B cell (primary cell): ENCODE measurements at regions not wholly inside any gene's neighbourhood (a gene's known extent, or its start where the extent isn't known, plus 50 kb on each side); places are given as distances from the start of the nearest gene placed in this dataset.

ENCODE experiments used
- ATAC-seq: fragments of 200-7000 bp; cut with Tn5 transposase; one replicate; pipeline ENCODE4 v1.10.0; 2021; ENCODE audit warnings: low read depth, mild to moderate bottlenecking, moderate number of reproducible peaks, moderate library complexity
- CTCF ChIA-PET: fragments of 350-600 bp; sonication (Branson Sonifier 250); formaldehyde crosslinking; loops from one replicate; lab custom pipeline; 2021; ENCODE audit warnings: antibody characterized with exemption, inconsistent platforms; lab: Charles Lee
- POLR2A ChIA-PET: fragments of 350-600 bp; sonication (Branson Sonifier 250); formaldehyde crosslinking; loops from one replicate; lab custom pipeline; 2021; ENCODE audit warnings: antibody characterized with exemption; lab: Charles Lee
- DNase-seq: peaks from one replicate; pipeline ENCODE4 v3.0.0; 2013
- H2AFZ ChIP-seq: 2 replicates; pipeline ENCODE4 v1.6.1; 2012; ENCODE audit warnings: mild to moderate bottlenecking, low read depth, low read length; ENCODE audit not compliant: insufficient read depth, poor library complexity, severe bottlenecking
- H3K27ac ChIP-seq, 2 donors: 1 replicate in 1 of 2; 2 replicates in 1 of 2; pipeline ENCODE4 v1.5.1; 2012 to 2013; ENCODE audit warnings: low read length in 2 of 2, mild to moderate bottlenecking in 2 of 2, moderate library complexity in 1 of 2
- H3K27me3 ChIP-seq, 4 experiments: fragments of 200-600 bp in 1 of 4; sonication (generic) in 1 of 4; replicated peaks in 1 of 4; 1 replicate in 2 of 4; 2 replicates in 2 of 4; pipeline versions ENCODE4 v1.6.1 to v1.7.0; 2013 to 2016; ENCODE audit warnings: low read length in 3 of 4, mild to moderate bottlenecking in 2 of 4, mixed read lengths in 1 of 4, moderate library complexity in 1 of 4; ENCODE audit not compliant: insufficient read depth in 4 of 4, control insufficient read depth in 3 of 4; ENCODE audit errors: control extremely low read depth in 1 of 4
- H3K36me3 ChIP-seq, 2 experiments: replicated peaks in 1 of 2; 1 replicate in 1 of 2; 2 replicates in 1 of 2; pipeline versions ENCODE4 v1.6.1 to v1.7.1; 2013; ENCODE audit warnings: low read length in 1 of 2; ENCODE audit not compliant: insufficient read depth in 2 of 2, control insufficient read depth in 1 of 2; ENCODE audit errors: control extremely low read depth in 1 of 2, extremely low read depth in 1 of 2
- H3K4me1 ChIP-seq, 2 donors: fragments of 200-600 bp in 1 of 2; sonication (generic) in 1 of 2; 1 replicate in 1 of 2; 2 replicates in 1 of 2; pipeline versions ENCODE4 v1.5.1 to v1.6.1; 2013 to 2017; ENCODE audit warnings: low read length in 2 of 2; ENCODE audit not compliant: control insufficient read depth in 2 of 2, insufficient read depth in 2 of 2
- H3K4me2 ChIP-seq: replicated peaks from 2 replicates; pipeline ENCODE3; 2012; ENCODE audit warnings: mild to moderate bottlenecking, low read depth, low read length; ENCODE audit not compliant: poor library complexity, severe bottlenecking
- H3K4me3 ChIP-seq, 5 experiments: fragments of 200-600 bp in 1 of 5; sonication (generic) in 1 of 5; 1 replicate in 3 of 5; 2 replicates in 2 of 5; pipeline versions ENCODE4 v1.5.1 to v1.7.0; 2011 to 2016; ENCODE audit warnings: low read length in 4 of 5, mild to moderate bottlenecking in 4 of 5, low read depth in 2 of 5, control low read depth in 1 of 5, moderate library complexity in 1 of 5; ENCODE audit not compliant: insufficient read depth in 1 of 5; ENCODE audit errors: control extremely low read depth in 1 of 5, extremely low read depth in 1 of 5
- H3K79me2 ChIP-seq: fragments of 200-600 bp; sonication (generic); one replicate; pipeline ENCODE4 v1.6.0; 2016; ENCODE audit warnings: low read length; ENCODE audit not compliant: control insufficient read depth, insufficient read depth
- H3K9ac ChIP-seq: fragments of 200-600 bp; sonication (generic); 2 replicates; pipeline ENCODE4 v1.6.1; 2017; ENCODE audit warnings: mild to moderate bottlenecking, low read length, moderate library complexity
- H3K9me3 ChIP-seq, 3 donors: one replicate each; pipeline versions ENCODE4 v1.6.1 to v1.7.1; 2013; ENCODE audit warnings: low read length in 2 of 3; ENCODE audit not compliant: control insufficient read depth in 2 of 3, insufficient read depth in 1 of 3; ENCODE audit errors: control extremely low read depth in 1 of 3
- H4K20me1 ChIP-seq: 2 replicates; pipeline ENCODE4 v1.6.0; 2012; ENCODE audit warnings: mild to moderate bottlenecking, low read length; ENCODE audit not compliant: insufficient read depth, control insufficient read depth, poor library complexity, severe bottlenecking
- H3K27ac Mint-ChIP-seq: one replicate; pipeline ENCODE4 v1.8.0; 2021; ENCODE audit warnings: mixed read lengths
- H3K27me3 Mint-ChIP-seq: one replicate; pipeline ENCODE4 v1.8.0; 2021; ENCODE audit warnings: mixed read lengths
- H3K4me1 Mint-ChIP-seq: one replicate; pipeline ENCODE4 v1.8.0; 2021; ENCODE audit warnings: mixed read lengths
- H3K4me3 Mint-ChIP-seq: one replicate; pipeline ENCODE4 v1.8.0; 2021; ENCODE audit warnings: mixed read lengths
- H3K9me3 Mint-ChIP-seq: one replicate; pipeline ENCODE4 v1.8.0; 2022; ENCODE audit warnings: mixed read lengths; ENCODE audit not compliant: insufficient read depth
- CTCF ChIP-seq: fragments of 200-600 bp; IDR thresholded peaks from one replicate; pipeline ENCODE4 v1.8.0; 2022; ENCODE audit warnings: antibody characterized with exemption, mild to moderate bottlenecking
- EZH2 ChIP-seq: IDR thresholded peaks from 2 replicates; pipeline ENCODE4 v1.6.1; 2012; ENCODE audit warnings: borderline replicate concordance, low read depth, mild to moderate bottlenecking, moderate library complexity, low read length; ENCODE audit not compliant: insufficient read depth, poor library complexity, severe bottlenecking
- WGBS: methylation state at CpG from one replicate; pipeline ENCODE4 v1.1.5; 2013; ENCODE audit warnings: missing lambda C conversion rate; ENCODE audit not compliant: insufficient coverage; 5-methylcytosine and 5-hydroxymethylcytosine counted together
- intact Hi-C: fragments of 100-400 bp; cut with micrococcal nuclease; formaldehyde crosslinking; loops from one replicate; pipeline ENCODE4 v1.10.0; 2022

DNA sequence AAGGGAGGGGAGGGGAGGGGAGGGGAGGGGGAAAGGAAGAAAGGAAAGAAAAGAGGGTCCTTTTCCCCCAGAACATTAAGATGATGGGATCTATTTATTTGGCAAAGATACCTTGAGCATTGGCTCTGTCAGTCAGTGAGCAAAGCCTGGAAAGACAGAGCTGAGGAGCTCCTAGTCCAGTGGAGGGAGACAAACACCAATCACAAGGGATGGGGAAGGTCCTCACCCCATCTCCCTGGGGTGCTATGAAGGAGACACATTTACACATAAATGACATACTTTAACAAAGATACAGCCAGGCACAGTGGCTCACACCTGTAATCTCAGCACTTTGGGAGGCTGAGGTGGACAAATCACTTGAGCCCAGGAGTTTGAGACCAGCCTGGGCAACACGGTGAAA lies 154.9 kb upstream of the TIAM1 start:
- ChIA-PET POLR2A (no interaction called here), CTCF (interaction anchor here (0.6 to 2.1 kb wide), 2 partner anchors 82 to 127 kb away, joined by 3 to 15 read pairs; no protein-coding TSS in a partner anchor)
- Histone ChIP-seq H3K79me2 (no peaks in the 10 kb centered on the region), H4K20me1 (no peaks in the 10 kb centered on the region), H3K9me3 (no peaks in the 10 kb centered on the region), H3K4me3 (no peak overlapping the region), H3K27ac (no peak overlapping the region), H3K4me2 (no peak overlapping the region), H3K36me3 (no peaks in the 10 kb centered on the region), H3K27me3 (no peaks in the 10 kb centered on the region), H3K4me1 (no peaks in the 10 kb centered on the region), H2AFZ (no peak overlapping the region), H3K9ac (no peak overlapping the region)
- Mint-ChIP-seq H3K27ac (no peak overlapping the region), H3K27me3 (no peaks in the 10 kb centered on the region), H3K4me1 (no peaks in the 10 kb centered on the region), H3K9me3 (no peaks in the 10 kb centered on the region), H3K4me3 (no peak overlapping the region)
- DNase-seq (no peak), ATAC-seq (peak; percentile 39)
- intact Hi-C loops = loop anchor here (2.0 kb wide), 1 partner anchor 82 kb away; no protein-coding TSS in a partner anchor
- TF ChIP-seq EZH2 (no peak), CTCF (no peak)
- whole genome bisulfite sequencing = no CpG with 5 or more reads among the region's 1 CpG

DNA sequence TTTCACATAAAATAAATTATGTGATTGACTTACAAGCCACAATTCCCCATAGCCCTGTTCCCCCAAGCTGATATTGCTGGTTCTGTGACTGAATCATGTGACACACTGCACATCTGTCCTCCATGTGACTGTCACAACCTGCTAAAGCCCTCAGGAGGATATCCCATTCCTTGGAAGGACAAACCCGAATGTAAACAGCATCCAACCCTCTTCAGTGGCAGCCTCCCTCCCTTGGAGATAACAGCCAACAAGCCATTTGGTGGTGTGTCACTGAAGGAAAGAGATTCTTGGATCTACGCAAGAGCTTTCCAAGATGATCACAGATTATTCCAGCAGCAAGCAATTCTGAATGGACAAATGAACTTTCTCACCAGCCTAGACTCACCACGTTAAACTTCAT lies 153.9 kb upstream of the TIAM1 start:
- Histone ChIP-seq H4K20me1 (no peaks in the 10 kb centered on the region), H3K27me3 (no peaks in the 10 kb centered on the region), H3K36me3 (no peaks in the 10 kb centered on the region), H3K4me1 (no peaks in the 10 kb centered on the region), H2AFZ (no peak overlapping the region), H3K27ac (no peak overlapping the region), H3K79me2 (no peaks in the 10 kb centered on the region), H3K9ac (no peak overlapping the region), H3K4me2 (no peak overlapping the region), H3K4me3 (no peak overlapping the region), H3K9me3 (no peaks in the 10 kb centered on the region)
- no peak for DNase-seq
- ChIA-PET POLR2A (no interaction called here), CTCF (interaction anchor here (0.5 to 2.1 kb wide), 2 partner anchors 83 to 88 kb away, joined by 3 to 15 read pairs; no protein-coding TSS in a partner anchor)
- Mint-ChIP-seq H3K27me3 (no peaks in the 10 kb centered on the region), H3K27ac (no peak overlapping the region), H3K4me3 (no peak overlapping the region), H3K4me1 (no peaks in the 10 kb centered on the region), H3K9me3 (no peaks in the 10 kb centered on the region)
- no peak for ATAC-seq
- TF ChIP-seq CTCF (no peak), EZH2 (no peak)
- intact Hi-C loops = loop anchor here (2.0 kb wide), 1 partner anchor 83 kb away; no protein-coding TSS in a partner anchor
- WGBS = 71% methylated on average over 1 of the region's 3 CpGs
